ENCODE measurements at regions not wholly inside any gene's neighbourhood (a gene's known extent, or its start where the extent isn't known, plus 50 kb on each side); places are given as distances from the start of the nearest gene placed in this dataset.

GRCh38 chr13:36553491-36553890, 120.3 kb upstream of the SERTM1 start:
- DNase-seq: no peak

GRCh38 chr13:36555151-36555986, 118.5 kb upstream of the SERTM1 start:
- DNase-seq: no peak

DNA sequence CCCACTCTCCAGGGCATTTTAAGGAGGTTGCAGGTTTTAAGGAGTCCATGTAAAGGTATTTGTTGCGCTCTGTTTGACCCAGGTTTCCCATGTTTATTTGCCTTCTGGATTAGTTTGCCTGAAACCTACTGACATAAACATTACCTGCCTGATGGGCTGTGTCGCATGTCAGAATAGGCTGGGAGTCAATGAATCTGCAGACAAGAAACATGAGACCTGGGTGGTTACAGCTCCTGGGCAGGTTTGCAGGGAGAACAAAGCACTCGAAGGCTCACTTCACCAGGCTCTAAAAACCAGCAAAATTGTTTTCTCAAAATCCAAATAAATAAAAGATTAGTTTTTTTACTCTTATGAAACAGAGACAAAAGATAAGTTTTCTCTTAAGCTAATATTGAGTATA, 114.4 kb upstream of the SERTM1 start:
- DNase-seq: no peak

DNA sequence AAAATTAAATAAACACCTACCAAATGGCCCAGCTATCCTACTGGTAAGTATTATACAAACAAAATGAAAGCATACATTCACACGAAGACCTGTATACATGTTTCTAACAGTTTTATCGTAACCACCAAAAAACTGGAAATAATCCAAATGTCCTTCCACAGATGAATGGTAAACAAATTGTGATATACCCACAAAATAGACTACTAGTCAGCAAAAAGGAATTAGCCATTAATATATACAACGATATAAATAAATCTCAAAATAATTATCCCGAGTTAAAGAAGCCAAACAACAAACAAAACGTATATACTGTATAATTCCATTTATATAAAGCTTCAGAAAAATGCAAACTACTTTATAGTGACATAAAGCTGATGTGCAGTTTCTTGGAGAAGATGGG, 106.3 kb upstream of the SERTM1 start:
- no peak for DNase-seq

- DNase-seq: no peak
These were observed 103.3 kb upstream of the SERTM1 start for GRCh38 chr13:36570489-36570888.

DNA sequence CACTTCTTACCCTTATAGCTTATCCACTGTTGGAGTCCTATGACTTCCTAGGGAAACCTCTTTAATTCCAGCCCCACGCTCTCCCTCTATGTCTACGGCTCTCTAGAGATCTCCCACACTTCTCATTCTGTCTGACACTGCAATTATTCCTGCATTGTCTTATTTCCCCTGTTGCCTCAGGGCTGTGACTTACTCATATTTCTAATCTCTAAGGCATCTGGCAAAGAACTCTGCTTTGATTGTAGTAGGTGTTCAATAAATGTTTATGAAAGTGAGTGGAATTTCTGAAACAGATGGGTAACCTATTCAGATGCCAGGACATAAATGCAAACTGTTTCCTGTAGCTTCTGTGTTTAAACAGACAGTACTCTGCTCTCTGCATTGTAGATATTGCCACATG, 102.4 kb upstream of the SERTM1 start:
- DNase-seq: no peak

DNA sequence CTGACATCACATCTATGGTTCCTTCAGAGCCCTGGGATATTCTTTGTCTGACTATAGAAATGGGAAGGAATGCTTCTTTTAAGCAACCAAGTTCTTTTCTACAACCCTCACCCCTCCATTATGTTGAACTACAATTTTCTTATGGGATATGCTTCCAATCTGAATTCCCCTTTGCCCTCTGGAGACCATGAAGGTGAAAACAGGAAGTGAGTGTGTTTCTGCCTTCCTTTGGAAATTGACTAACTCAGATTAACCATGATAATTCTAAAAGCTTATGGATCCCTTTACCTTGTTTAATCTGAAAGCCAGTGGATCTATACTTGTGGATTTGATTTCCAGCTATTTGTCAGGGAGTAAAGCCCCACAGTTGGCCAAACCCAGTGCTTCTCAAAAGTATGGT, 90.8 kb upstream of the SERTM1 start:
- DNase-seq: no peak

- no peak for DNase-seq
These were observed 74.2 kb upstream of the SERTM1 start for GRCh38 chr13:36599641-36600040.

DNA sequence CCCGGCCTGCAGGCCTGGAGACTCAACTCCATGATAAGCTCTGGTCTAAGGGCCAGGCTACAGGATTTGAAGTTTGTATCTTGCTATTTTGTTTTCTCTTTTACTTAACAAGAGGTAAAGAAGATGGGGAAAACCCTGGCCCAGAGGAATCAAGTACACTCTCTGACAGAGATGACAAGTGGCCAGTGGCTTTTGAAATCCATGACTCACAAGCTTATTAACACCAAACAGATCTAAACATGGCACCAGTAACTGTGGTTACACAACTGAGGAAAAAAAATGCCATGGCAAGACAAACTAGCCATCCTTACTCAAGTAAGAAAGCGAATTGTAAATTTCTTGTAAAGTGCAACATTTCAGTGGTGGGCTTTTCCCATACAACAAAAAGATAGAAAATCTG, 72.6 kb upstream of the SERTM1 start:
- DNase-seq: no peak

DNA sequence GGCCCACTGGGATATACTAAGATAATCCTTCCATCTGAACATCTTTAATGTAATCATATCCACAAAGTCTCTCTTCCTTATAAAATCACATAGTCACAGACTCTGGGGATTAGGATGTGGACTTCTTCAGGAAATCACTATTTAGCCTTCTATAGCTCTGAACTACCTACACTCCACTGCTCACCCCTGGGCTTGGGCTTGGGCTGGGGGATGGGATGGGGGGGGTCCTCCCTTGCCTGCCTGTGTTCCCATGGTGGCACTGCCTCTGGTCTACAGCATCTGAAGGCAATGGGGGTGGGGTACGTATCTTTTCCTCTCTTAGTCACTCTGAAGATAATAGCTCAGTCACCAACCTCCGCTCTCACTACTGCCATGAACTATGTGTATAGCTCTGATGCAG, 67.8 kb upstream of the SERTM1 start:
- DNase-seq: no peak

GRCh38 chr13:36608474-36608873, 65.3 kb upstream of the SERTM1 start:
- DNase-seq: no peak

DNA sequence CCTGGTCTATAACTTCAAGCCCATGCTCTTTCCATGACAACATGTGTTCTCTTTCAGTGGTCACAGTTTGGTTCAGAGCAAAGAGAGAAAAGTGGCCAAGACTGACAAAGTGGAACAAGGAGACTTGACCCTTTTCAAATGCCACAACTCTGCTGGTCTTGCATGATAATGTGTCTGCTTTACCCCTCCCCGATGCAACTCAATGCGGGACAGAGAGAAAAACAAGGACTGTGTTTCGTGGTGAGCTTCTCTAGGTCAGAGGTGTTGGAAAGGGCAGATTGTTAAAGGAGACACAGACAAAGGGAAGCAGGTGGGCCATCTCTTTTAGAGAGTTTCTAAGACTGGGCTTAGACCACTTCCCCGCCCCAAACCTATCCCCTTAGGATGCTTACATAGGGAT, 61.6 kb upstream of the SERTM1 start:
- DNase-seq: no peak

GRCh38 chr13:36616706-36617105, 57.1 kb upstream of the SERTM1 start:
- DNase-seq: no peak

DNA sequence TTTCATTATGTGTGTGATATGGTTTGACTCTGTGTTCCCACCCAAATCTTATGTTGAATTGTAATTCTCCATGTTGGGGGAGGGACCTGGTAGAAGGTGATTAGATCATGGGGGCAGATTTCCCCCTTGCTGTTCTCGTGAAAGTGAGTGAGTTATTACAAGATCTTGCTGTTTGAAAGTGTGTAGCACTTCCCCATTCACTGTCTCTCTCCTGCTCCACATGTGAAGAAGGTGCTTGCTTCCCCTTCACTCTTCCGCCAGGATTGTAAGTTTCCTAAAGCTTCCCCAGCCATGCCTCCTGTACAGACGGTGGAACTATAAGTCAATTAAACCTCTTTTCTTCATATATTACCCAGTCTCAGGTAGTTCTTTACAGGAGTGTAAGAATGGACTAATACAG, 54.3 kb upstream of the SERTM1 start:
- DNase-seq: no peak
